ENCODE measurements at regions not wholly inside any gene's neighbourhood (a gene's known extent, or its start where the extent isn't known, plus 50 kb on each side); places are given as distances from the start of the nearest gene placed in this dataset.

DNA sequence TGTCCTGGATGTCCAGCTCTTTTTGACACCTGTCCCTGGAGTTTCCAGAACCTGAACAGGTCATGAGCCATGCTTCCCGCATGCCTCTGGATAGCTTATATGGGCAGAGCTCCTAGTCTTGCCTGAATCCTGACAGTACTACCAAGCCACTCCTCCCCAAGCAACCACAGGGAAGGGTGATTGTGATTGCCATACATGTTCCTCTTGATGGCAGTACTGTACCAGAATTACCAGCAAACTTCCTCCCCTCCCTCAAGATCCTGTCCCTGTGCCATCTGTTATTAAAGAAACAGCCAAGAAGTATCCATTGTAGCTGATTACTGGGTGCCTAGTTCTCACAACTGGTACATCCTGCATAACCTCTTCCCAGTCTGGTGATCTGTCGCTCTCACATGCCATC, 264.3 kb upstream of the AGTR2 start:
- TF ChIP-seq POLR2A (IDR thresholded peaks at IDR 0.05), result no peak
- TF ChIP-seq, protein P1, sequence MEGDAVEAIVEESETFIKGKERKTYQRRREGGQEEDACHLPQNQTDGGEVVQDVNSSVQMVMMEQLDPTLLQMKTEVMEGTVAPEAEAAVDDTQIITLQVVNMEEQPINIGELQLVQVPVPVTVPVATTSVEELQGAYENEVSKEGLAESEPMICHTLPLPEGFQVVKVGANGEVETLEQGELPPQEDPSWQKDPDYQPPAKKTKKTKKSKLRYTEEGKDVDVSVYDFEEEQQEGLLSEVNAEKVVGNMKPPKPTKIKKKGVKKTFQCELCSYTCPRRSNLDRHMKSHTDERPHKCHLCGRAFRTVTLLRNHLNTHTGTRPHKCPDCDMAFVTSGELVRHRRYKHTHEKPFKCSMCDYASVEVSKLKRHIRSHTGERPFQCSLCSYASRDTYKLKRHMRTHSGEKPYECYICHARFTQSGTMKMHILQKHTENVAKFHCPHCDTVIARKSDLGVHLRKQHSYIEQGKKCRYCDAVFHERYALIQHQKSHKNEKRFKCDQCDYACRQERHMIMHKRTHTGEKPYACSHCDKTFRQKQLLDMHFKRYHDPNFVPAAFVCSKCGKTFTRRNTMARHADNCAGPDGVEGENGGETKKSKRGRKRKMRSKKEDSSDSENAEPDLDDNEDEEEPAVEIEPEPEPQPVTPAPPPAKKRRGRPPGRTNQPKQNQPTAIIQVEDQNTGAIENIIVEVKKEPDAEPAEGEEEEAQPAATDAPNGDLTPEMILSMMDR (IDR thresholded peaks at IDR 0.05), result no peak

All from adrenal gland (tissue), 5 donors.